ENCODE measurements at regions not wholly inside any gene's neighbourhood (a gene's known extent, or its start where the extent isn't known, plus 50 kb on each side); places are given as distances from the start of the nearest gene placed in this dataset.

DNA sequence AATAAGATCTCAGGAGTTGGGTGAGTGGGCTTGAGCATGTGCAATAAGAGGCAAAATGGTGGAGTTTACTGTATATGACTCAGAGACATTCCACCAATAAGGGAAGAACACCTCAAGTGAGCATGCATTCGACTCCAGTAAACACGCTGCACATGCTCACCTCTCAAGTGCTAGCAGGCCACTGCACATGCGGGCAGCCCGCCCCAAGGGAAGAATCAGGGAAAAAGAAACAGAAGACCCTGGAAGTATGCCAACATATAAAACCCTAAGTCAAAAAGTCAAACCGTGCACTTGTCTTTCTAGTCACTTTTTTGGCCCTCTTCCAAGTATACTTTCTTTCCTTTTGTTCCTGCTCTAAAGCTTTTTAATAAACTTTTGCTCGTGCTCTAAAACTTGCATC lies 245.3 kb upstream of the RASA1 start:
- TF ChIP-seq ZNF396 (CRISPR knock-in tag; IDR thresholded peaks at IDR 0.05; ENCODE audit: borderline replicate concordance): no peak
- TF ChIP-seq, protein P1, sequence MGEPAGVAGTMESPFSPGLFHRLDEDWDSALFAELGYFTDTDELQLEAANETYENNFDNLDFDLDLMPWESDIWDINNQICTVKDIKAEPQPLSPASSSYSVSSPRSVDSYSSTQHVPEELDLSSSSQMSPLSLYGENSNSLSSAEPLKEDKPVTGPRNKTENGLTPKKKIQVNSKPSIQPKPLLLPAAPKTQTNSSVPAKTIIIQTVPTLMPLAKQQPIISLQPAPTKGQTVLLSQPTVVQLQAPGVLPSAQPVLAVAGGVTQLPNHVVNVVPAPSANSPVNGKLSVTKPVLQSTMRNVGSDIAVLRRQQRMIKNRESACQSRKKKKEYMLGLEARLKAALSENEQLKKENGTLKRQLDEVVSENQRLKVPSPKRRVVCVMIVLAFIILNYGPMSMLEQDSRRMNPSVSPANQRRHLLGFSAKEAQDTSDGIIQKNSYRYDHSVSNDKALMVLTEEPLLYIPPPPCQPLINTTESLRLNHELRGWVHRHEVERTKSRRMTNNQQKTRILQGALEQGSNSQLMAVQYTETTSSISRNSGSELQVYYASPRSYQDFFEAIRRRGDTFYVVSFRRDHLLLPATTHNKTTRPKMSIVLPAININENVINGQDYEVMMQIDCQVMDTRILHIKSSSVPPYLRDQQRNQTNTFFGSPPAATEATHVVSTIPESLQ (CRISPR knock-in tag; IDR thresholded peaks at IDR 0.05): no peak
- TF ChIP-seq, protein P2, sequence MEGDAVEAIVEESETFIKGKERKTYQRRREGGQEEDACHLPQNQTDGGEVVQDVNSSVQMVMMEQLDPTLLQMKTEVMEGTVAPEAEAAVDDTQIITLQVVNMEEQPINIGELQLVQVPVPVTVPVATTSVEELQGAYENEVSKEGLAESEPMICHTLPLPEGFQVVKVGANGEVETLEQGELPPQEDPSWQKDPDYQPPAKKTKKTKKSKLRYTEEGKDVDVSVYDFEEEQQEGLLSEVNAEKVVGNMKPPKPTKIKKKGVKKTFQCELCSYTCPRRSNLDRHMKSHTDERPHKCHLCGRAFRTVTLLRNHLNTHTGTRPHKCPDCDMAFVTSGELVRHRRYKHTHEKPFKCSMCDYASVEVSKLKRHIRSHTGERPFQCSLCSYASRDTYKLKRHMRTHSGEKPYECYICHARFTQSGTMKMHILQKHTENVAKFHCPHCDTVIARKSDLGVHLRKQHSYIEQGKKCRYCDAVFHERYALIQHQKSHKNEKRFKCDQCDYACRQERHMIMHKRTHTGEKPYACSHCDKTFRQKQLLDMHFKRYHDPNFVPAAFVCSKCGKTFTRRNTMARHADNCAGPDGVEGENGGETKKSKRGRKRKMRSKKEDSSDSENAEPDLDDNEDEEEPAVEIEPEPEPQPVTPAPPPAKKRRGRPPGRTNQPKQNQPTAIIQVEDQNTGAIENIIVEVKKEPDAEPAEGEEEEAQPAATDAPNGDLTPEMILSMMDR (IDR thresholded peaks at IDR 0.05): no peak
- no peak for TF ChIP-seq ZNF416 (CRISPR knock-in tag; IDR thresholded peaks at IDR 0.05)
- TF ChIP-seq, protein P3, sequence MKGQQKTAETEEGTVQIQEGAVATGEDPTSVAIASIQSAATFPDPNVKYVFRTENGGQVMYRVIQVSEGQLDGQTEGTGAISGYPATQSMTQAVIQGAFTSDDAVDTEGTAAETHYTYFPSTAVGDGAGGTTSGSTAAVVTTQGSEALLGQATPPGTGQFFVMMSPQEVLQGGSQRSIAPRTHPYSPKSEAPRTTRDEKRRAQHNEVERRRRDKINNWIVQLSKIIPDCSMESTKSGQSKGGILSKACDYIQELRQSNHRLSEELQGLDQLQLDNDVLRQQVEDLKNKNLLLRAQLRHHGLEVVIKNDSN (CRISPR knock-in tag; IDR thresholded peaks at IDR 0.05): no peak
- TF ChIP-seq ZBTB21 (CRISPR knock-in tag; IDR thresholded peaks at IDR 0.05; ENCODE audit: borderline replicate concordance): no peak
- no peak for TF ChIP-seq CREB1 (CRISPR knock-in tag; IDR thresholded peaks at IDR 0.05)
- TF ChIP-seq TEAD4 (CRISPR knock-in tag; IDR thresholded peaks at IDR 0.05): no peak
